Activated CD8-positive, alpha-beta memory T cell treated with anti-CD3 and anti-CD28 coated beads for 36 hours (primary cell): ENCODE measurements at regions not wholly inside any gene's neighbourhood (a gene's known extent, or its start where the extent isn't known, plus 50 kb on each side); places are given as distances from the start of the nearest gene placed in this dataset.
"Not testable (repeated sequence)": the region's sequence is repeated elsewhere in the genome, so short reads cannot be mapped to it uniquely, and the experiment has no call there.

Source experiments
- CTCF ChIA-PET: fragments of 350-600 bp; sonication (Branson Sonifier 250); formaldehyde crosslinking; loops from one replicate; lab custom pipeline; 2021; ENCODE audit warnings: antibody characterized with exemption; lab: Charles Lee
- POLR2A ChIA-PET: fragments of 350-600 bp; sonication (Branson Sonifier 250); formaldehyde crosslinking; loops from one replicate; lab custom pipeline; 2021; ENCODE audit warnings: antibody characterized with exemption; lab: Charles Lee

- POLR2A ChIA-PET = no interaction called here
- CTCF ChIA-PET = interaction anchor here (1.2 kb wide), 1 partner anchor 12 kb away, joined by 3 read pairs; no protein-coding TSS in a partner anchor
Observed at GRCh38 chr9:78436873-78437272, 139.9 kb downstream of the PSAT1 start.

- ChIA-PET CTCF (interaction anchor here (1.2 kb wide), 1 partner anchor 11 kb away, joined by 3 read pairs; no protein-coding TSS in a partner anchor), POLR2A (no interaction called here)
Observed at GRCh38 chr9:78437296-78437695, 140.4 kb downstream of the PSAT1 start.

DNA sequence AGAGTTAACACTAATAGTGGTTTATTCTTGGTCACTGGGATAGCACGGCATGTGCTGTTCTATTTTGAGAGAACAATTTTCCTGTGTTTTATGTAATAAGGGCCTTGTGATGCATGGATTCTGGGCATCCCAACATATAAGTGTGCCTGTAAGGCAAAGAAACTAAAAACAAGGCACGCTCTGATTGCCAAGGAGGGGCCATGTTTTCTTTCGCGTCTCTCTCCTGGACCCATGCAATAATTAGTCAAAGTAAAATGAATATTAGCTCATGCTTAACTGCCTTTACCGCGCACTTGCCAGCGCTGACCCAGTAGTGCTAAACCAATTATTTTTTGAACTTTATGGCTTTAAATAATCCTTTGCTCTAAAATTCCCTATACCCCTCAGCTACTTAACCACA is 140.9 kb downstream of the PSAT1 start:
- POLR2A ChIA-PET = no interaction called here

GRCh38 chr9:78438211-78438610 is 141.3 kb downstream of the PSAT1 start:
- ChIA-PET CTCF (no interaction called here), POLR2A (no interaction called here)

More for the DNA sequence above, 140.9 kb downstream of the PSAT1 start:
- CTCF ChIA-PET = no interaction called here

- POLR2A ChIA-PET = no interaction called here
- CTCF ChIA-PET = interaction anchor here (1.4 kb wide), 1 partner anchor 10 kb away, joined by 10 read pairs; no protein-coding TSS in a partner anchor
Observed at GRCh38 chr9:78438780-78439179, 141.9 kb downstream of the PSAT1 start.

GRCh38 chr9:78439190-78439865 is 142.4 kb downstream of the PSAT1 start:
- ChIA-PET CTCF (interaction anchor here (0.8 to 1.4 kb wide), 3 partner anchors 9 to 28 kb away, joined by 3 to 10 read pairs (median 3); no protein-coding TSS in a partner anchor), POLR2A (interaction anchor here (0.6 kb wide), 1 partner anchor 34 kb away, joined by 4 read pairs; no protein-coding TSS in a partner anchor)

GRCh38 chr9:78439866-78440830 is 143.2 kb downstream of the PSAT1 start:
- POLR2A ChIA-PET = interaction anchor here (0.6 kb wide), 1 partner anchor 34 kb away, joined by 4 read pairs; no protein-coding TSS in a partner anchor

GRCh38 chr9:78441396-78441795 is 144.5 kb downstream of the PSAT1 start:
- CTCF ChIA-PET = no interaction called here
- POLR2A ChIA-PET = no interaction called here

More at GRCh38 chr9:78439866-78440830, 143.2 kb downstream of the PSAT1 start:
- CTCF ChIA-PET = interaction anchor here (0.8 to 1.4 kb wide), 3 partner anchors 8 to 28 kb away, joined by 3 to 10 read pairs (median 3); no protein-coding TSS in a partner anchor

DNA sequence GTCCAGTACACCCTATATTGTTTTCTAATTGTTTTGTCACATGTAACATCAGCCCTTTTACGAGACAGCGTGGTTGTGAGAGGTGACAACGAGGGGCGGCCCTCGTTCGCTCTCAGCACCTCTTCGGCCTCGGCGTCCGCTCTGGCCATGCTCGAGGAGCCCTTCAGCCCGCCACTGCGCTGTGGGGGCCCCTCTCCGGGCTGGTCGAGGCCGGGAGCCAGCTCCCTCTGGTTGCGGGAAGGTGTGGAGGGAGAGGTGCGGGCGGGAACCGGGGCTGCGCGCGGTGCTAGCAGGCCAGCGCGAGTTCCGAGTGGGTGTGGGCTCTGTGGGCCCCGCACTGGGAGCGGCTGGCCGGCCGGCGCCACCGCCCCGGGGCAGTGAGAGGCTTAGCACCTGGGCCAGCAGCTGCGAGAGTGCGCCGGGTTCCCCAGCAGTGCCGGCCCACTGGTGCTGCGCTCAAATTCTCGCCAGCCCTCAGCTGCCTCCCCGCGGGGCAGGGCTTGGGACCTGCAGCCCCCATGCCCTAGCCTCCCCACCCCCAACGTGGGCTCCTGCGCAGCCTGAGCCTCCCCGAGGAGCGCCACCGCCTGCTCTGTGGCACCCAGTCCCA is 145.0 kb downstream of the PSAT1 start:
- POLR2A ChIA-PET = no interaction called here
- CTCF ChIA-PET = no interaction called here

GRCh38 chr9:78442577-78442976 is 145.7 kb downstream of the PSAT1 start:
- POLR2A ChIA-PET, CTCF ChIA-PET: not testable (repeated sequence)

DNA sequence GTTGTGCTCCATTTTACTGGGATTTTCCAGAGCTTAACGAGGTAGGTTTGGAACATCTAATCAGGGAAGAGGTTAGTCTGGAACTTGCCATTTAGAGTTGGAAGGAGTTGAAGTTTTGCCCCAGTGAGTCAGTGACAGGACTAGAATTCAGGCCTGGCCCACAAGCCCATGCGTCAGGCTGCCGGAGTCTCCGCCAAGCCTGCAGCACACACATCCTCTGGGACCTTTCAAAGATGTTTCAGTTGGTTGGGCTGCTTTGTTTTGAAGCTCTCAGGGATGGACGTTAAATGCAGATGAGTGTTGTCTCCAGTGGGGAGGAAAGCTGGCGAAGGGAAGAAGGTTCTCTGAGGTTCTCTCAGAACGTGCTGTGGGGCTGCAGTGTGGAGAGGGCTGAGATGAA is 147.0 kb downstream of the PSAT1 start:
- ChIA-PET POLR2A (no interaction called here), CTCF (no interaction called here)

DNA sequence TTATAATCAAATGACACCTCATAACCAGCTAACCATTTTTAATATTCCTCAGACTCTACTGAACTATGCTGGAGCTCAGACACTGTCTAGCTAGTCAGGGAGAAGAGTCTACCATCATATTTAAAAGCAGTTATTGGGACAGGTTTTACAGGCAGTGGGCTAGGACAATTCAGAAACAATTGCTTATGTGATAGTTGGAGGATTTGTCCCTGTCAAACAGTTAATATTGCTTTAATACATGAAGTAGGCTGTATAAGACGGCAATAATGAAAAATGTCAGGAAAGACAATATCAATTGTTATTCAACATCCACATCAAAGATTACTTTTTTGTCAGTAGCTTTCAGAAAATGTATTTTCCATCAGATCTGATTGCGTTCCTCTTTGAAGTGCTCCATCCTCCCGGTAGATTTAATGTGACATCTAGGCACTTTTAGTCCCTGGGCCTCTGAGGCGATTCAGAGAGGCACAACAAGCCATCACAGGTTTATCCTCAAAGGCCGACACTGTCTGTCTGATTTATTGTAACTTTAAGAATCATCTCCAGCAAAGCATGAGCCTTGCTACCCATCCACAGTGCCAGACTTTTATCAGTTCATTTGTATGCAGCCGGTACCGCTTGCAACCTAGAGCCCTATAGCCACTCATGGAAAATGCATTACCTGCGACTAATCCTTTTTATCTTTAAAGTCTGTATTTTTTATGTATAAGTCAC is 152.2 kb downstream of the PSAT1 start:
- POLR2A ChIA-PET = no interaction called here
- CTCF ChIA-PET = interaction anchor here (1.4 to 2.1 kb wide), 2 partner anchors 10 to 12 kb away, joined by 3 to 10 read pairs; no protein-coding TSS in a partner anchor

- ChIA-PET POLR2A (no interaction called here), CTCF (no interaction called here)
Observed at GRCh38 chr9:78453450-78453849, 156.5 kb downstream of the PSAT1 start.

- POLR2A ChIA-PET = no interaction called here
- CTCF ChIA-PET = no interaction called here
Observed at GRCh38 chr9:78462611-78463010, 165.7 kb downstream of the PSAT1 start.

- CTCF ChIA-PET = no interaction called here
- POLR2A ChIA-PET = no interaction called here
Observed at GRCh38 chr9:78463750-78464149, 166.8 kb downstream of the PSAT1 start.

DNA sequence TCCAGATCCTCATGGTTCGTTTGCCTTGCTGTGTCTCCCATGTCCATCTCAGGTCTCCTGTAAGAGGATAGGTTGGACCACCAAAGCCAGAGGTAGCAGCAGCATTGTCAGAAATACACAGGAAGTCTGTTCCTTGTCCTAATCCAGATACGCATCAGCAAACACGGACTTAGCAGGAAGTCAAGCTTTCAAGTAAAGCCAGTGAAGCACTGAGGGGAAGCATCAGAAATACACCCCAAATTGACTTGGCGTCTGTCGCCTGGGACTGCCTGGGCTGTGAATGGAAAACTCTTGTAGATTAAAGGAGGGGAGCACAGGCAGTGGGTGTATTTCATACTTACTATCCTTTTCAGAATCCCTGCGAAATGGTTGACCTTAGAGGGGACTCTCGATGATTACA is 171.3 kb downstream of the PSAT1 start:
- POLR2A ChIA-PET = no interaction called here
- CTCF ChIA-PET = no interaction called here

DNA sequence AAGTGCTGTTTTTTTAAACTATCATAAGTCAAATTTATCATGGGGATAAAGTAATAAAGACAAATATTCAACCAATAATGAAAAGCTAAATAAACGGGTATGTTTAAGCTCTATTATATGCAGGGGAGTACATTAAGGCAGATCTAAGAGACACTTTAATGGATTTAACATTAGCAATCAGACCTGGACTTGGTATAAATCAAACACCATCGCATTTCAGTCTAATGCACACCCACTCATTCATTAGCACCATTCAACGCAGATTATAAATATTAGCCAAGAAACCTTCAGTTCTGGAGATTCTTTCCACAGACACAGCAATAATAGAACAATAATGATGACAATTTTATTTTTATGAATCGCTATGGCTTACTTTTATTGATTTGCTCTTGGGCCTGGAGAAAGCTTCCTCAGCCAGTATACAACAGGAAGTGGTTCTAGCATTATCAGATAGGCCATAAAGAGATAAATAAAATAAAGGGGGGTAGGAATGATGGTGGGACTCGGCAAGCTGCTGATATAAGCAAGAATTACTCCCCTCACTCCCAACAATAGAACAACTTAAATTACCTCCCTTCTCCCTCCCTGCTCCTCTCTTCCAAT is 172.2 kb downstream of the PSAT1 start:
- ChIA-PET CTCF (no interaction called here), POLR2A (no interaction called here)

DNA sequence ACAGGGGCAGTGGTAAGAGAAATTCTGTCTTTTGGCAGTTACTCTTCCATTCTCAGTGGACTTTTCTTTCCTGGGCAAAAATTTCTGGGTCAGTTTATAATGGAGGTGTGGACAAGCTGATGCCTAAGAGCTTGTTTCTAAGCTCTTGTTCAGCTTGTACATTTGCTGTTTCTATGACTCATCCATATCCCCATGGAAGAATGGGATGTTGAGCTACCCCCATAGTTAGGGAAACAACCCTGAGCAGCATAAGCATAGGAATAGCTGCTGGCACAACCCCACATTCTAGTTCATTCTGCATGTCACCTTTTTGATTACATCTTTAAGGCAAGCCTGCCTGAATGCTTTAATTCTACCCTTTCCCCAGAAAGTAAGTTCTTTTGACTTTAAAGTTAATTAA is 173.3 kb downstream of the PSAT1 start:
- ChIA-PET POLR2A (no interaction called here), CTCF (no interaction called here)

DNA sequence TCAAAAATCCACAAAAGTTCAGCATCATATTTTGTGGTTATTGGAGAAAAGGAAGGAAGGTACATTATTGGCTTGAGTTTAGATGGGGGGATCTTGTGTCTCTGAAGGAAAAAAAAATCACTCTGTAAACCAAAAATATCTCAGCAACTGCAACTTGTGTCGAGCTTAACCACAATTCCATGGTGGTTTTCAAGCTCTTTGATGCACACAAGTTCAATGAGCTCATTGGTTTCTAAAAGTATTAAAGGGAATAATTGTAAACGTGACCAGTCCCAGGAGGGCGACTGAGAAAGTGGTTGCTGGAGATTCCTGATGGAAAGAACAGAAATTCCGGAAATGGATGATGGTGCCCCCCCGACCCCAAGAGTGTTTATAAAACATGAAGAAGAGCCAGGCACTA is 173.8 kb downstream of the PSAT1 start:
- ChIA-PET CTCF (no interaction called here), POLR2A (no interaction called here)
